ENCODE measurements at regions not wholly inside any gene's neighbourhood (a gene's known extent, or its start where the extent isn't known, plus 50 kb on each side); places are given as distances from the start of the nearest gene placed in this dataset.

DNA sequence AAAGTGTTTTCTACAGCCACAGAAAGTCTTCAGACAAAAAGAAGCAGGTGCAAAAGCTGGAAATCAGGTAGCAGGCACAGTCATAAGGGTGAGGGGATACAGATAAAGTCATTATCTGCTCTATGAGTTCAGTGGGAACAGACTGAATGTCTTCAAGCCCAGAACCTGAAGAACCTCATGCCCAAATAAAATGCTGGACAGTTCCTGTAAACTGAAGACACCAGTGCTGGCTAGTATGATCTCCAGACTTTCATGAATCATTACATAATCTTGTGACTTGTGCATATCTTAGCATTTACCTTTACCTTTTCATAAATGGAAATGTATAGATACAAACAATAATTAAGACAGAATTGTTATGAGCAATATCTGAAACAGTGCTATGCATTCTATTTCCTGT lies 728.7 kb downstream of the DNAH5 start:
- TF ChIP-seq, protein P1, sequence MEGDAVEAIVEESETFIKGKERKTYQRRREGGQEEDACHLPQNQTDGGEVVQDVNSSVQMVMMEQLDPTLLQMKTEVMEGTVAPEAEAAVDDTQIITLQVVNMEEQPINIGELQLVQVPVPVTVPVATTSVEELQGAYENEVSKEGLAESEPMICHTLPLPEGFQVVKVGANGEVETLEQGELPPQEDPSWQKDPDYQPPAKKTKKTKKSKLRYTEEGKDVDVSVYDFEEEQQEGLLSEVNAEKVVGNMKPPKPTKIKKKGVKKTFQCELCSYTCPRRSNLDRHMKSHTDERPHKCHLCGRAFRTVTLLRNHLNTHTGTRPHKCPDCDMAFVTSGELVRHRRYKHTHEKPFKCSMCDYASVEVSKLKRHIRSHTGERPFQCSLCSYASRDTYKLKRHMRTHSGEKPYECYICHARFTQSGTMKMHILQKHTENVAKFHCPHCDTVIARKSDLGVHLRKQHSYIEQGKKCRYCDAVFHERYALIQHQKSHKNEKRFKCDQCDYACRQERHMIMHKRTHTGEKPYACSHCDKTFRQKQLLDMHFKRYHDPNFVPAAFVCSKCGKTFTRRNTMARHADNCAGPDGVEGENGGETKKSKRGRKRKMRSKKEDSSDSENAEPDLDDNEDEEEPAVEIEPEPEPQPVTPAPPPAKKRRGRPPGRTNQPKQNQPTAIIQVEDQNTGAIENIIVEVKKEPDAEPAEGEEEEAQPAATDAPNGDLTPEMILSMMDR (IDR thresholded peaks at IDR 0.05 in 8 of 11, conservative IDR thresholded peaks at IDR 0.05 in 3 of 11) = no peak
- TF ChIP-seq POLR2A (IDR thresholded peaks at IDR 0.05) = no peak
- TF ChIP-seq POLR2AphosphoS5 (IDR thresholded peaks at IDR 0.05) = no peak
- Histone ChIP-seq H3K27me3 (replicated peaks in 1 of 7) (no peaks in the 10 kb centered on the region), H3K4me1 (no peaks in the 10 kb centered on the region), H3K36me3 (no peaks in the 10 kb centered on the region), H3K9me3 (peaks cover 0 to 6% (median 0%) of the 10 kb centered on the region in 8 donors), H3K4me3 (no peak overlapping the region), H3K27ac (no peak overlapping the region)
- intact Hi-C loops (cut with DNase I; ENCODE audit: low total_unique reads) = no loop called here
- DNase-seq = no peak

DNA sequence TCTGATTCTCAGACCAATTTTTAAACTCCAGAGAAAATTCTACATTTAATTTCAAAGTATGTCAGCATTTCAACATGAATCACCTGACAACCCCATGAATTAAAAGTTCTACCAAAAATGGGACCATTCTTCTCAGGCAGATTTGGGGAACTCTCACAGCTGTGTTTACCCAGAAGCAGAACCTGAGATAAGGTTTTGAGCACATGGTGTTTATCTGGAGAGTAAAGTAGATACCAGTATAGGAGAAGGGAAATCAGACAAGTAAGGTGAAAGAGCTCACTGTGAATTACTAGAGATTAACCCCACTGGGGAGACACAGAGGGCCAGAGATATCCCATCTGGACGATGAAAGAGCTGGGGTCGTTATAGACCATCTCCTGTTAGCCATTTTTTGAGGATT lies 729.1 kb downstream of the DNAH5 start:
- Histone ChIP-seq H3K36me3 (no peaks in the 10 kb centered on the region), H3K4me3 (no peak overlapping the region), H3K4me1 (no peaks in the 10 kb centered on the region), H3K27me3 (replicated peaks in 1 of 7) (no peaks in the 10 kb centered on the region), H3K9me3 (peaks cover 0 to 6% (median 0%) of the 10 kb centered on the region in 8 donors), H3K27ac (no peak overlapping the region)
- 32 to 67% (median 36%) methylated on average over 2 of the region's 2 CpGs for WGBS, 5 donors
- no peak for DNase-seq
- intact Hi-C loops (cut with DNase I; ENCODE audit: low total_unique reads) = no loop called here
- TF ChIP-seq POLR2A (IDR thresholded peaks at IDR 0.05) = no peak
- TF ChIP-seq, protein P1 (IDR thresholded peaks at IDR 0.05 in 8 of 11, conservative IDR thresholded peaks at IDR 0.05 in 3 of 11) = no peak
- TF ChIP-seq POLR2AphosphoS5 (IDR thresholded peaks at IDR 0.05) = no peak

DNA sequence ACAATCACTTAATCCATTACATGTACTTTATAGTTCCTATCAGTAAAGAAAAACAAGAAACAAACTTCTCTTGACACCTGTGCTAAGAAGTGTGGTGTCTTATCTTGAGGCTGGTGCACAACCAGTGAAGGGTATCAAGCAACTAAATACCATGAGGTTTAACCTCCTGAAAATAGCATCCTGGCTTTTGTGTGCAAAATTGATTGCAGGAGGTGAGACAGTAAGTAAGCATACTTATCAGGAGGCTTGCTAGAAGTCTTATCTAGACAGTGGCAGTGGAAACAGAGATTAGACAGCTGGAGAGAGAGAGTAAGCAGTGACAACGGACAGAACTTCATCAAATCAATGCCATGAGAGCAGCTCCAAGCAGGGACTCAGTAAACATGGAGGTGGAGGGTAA lies 730.3 kb downstream of the DNAH5 start:
- WGBS, 5 donors = 21 to 52% (median 44%) methylated on average over 1 of the region's 1 CpG
- no peaks in the 10 kb centered on the region for H3K36me3 ChIP-seq
- intact Hi-C loops (cut with DNase I; ENCODE audit: low total_unique reads) = no loop called here
- no peak for DNase-seq
- H3K27ac ChIP-seq = no peak overlapping the region
- no peaks in the 10 kb centered on the region for H3K27me3 ChIP-seq (replicated peaks in 1 of 7)
- H3K4me3 ChIP-seq = no peak overlapping the region
- TF ChIP-seq POLR2A (IDR thresholded peaks at IDR 0.05) (no peak), POLR2AphosphoS5 (IDR thresholded peaks at IDR 0.05) (no peak)
- TF ChIP-seq, protein P1 (IDR thresholded peaks at IDR 0.05 in 8 of 11, conservative IDR thresholded peaks at IDR 0.05 in 3 of 11) = no peak
- no peaks in the 10 kb centered on the region for H3K4me1 ChIP-seq
- H3K9me3 ChIP-seq = peaks cover 0 to 6% (median 0%) of the 10 kb centered on the region in 8 donors

DNA sequence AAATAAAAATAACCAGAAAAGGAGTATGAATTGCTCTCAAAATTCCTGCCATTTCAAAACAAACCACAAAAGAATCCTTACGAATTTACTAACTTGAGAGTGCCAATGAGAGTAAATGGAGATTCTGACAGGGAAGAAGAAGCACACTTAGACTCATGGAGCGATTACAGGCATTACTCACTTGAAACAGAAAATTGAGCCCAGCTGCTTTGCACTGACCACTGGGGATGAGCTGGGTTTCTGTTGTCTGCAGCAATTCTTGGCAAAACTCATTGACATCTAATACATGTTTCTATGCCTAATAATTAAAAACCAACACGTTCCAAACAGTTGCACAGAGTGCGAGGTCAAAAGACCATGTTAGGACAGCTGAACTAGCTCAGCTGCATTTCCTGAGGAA lies 731.6 kb downstream of the DNAH5 start:
- no peaks in the 10 kb centered on the region for H3K27me3 ChIP-seq (replicated peaks in 1 of 7)
- WGBS, 5 donors = 72 to 89% (median 76%) methylated on average over 4 of the region's 4 CpGs
- no peaks in the 10 kb centered on the region for H3K36me3 ChIP-seq
- H3K9me3 ChIP-seq = no peaks in the 10 kb centered on the region
- DNase-seq = no peak
- no peaks in the 10 kb centered on the region for H3K4me1 ChIP-seq
- TF ChIP-seq POLR2AphosphoS5 (IDR thresholded peaks at IDR 0.05) (no peak), POLR2A (IDR thresholded peaks at IDR 0.05) (no peak)
- TF ChIP-seq, protein P1 (IDR thresholded peaks at IDR 0.05 in 8 of 11, conservative IDR thresholded peaks at IDR 0.05 in 3 of 11) = no peak
- H3K27ac ChIP-seq = no peak overlapping the region
- H3K4me3 ChIP-seq = no peak overlapping the region
- intact Hi-C loops (cut with DNase I; ENCODE audit: low total_unique reads) = no loop called here
